ENCODE measurements at regions not wholly inside any gene's neighbourhood (a gene's known extent, or its start where the extent isn't known, plus 50 kb on each side); places are given as distances from the start of the nearest gene placed in this dataset.

GRCh38 chrX:114134465-114134864, 449.4 kb upstream of the HTR2C start:
- Histone ChIP-seq H3K4me1 (no peaks in the 10 kb centered on the region), H3K9me3 (no peaks in the 10 kb centered on the region), H3K4me3 (no peak overlapping the region), H3K27ac (no peak overlapping the region), H3K36me3 (no peaks in the 10 kb centered on the region), H3K27me3 (peaks cover 0 to 12% of the 10 kb centered on the region in 2 donors)
- 41 to 71% methylated on average over 1 of the region's 1 CpG for WGBS, 2 donors
- DNase-seq (ENCODE audit: low spot score in 2 of 2): no peak
- TF ChIP-seq POLR2A (IDR thresholded peaks at IDR 0.05) (no peak), CTCF (IDR thresholded peaks at IDR 0.05) (no peak), EP300 (IDR thresholded peaks at IDR 0.05) (no peak)

GRCh38 chrX:114127411-114128025, 456.4 kb upstream of the HTR2C start:
- 71 to 80% methylated on average over 10 to 13 of the region's 13 CpGs for WGBS, 2 donors

GRCh38 chrX:114127005-114127404, 456.9 kb upstream of the HTR2C start:
- no peak for DNase-seq (ENCODE audit: low spot score in 2 of 2)
- TF ChIP-seq EP300 (IDR thresholded peaks at IDR 0.05) (no peak), POLR2A (IDR thresholded peaks at IDR 0.05) (no peak), CTCF (IDR thresholded peaks at IDR 0.05) (no peak)
- 85% methylated on average over 5 of the region's 5 CpGs; no CpG with 5 or more reads in 1 of the 2 donors for WGBS, 2 donors

More at GRCh38 chrX:114127411-114128025, 456.4 kb upstream of the HTR2C start:
- H3K27me3 ChIP-seq: peaks cover 0 to 10% of the 10 kb centered on the region in 2 donors
- no peak overlapping the region for H3K4me3 ChIP-seq
- no peaks in the 10 kb centered on the region for H3K36me3 ChIP-seq
- TF ChIP-seq CTCF (IDR thresholded peaks at IDR 0.05): no peak
- no peak for TF ChIP-seq POLR2A (IDR thresholded peaks at IDR 0.05)
- no peak for TF ChIP-seq EP300 (IDR thresholded peaks at IDR 0.05)
- H3K4me1 ChIP-seq: no peaks in the 10 kb centered on the region
- no peak for DNase-seq (ENCODE audit: low spot score in 2 of 2)
- no peaks in the 10 kb centered on the region for H3K9me3 ChIP-seq
- no peak overlapping the region for H3K27ac ChIP-seq

GRCh38 chrX:114101081-114101480, 482.8 kb upstream of the HTR2C start:
- Histone ChIP-seq H3K4me3 (no peak overlapping the region), H3K36me3 (no peaks in the 10 kb centered on the region), H3K9me3 (no peaks in the 10 kb centered on the region), H3K27me3 (peaks cover 0 to 5% of the 10 kb centered on the region in 2 donors), H3K4me1 (no peaks in the 10 kb centered on the region), H3K27ac (no peak overlapping the region)
- no peak for DNase-seq (ENCODE audit: low spot score in 2 of 2)
- WGBS, 2 donors: 60 to 72% methylated on average over 3 of the region's 3 CpGs
- TF ChIP-seq EP300 (IDR thresholded peaks at IDR 0.05) (no peak), POLR2A (IDR thresholded peaks at IDR 0.05) (no peak), CTCF (IDR thresholded peaks at IDR 0.05) (no peak)

More at GRCh38 chrX:114127005-114127404, 456.9 kb upstream of the HTR2C start:
- no peaks in the 10 kb centered on the region for H3K4me1 ChIP-seq
- peaks cover 0 to 6% of the 10 kb centered on the region in 2 donors for H3K27me3 ChIP-seq
- no peak overlapping the region for H3K27ac ChIP-seq
- H3K9me3 ChIP-seq: no peaks in the 10 kb centered on the region
- H3K4me3 ChIP-seq: no peak overlapping the region
- H3K36me3 ChIP-seq: no peaks in the 10 kb centered on the region

- no peak for DNase-seq (ENCODE audit: low spot score in 2 of 2)
- Histone ChIP-seq H3K9me3 (no peaks in the 10 kb centered on the region), H3K4me1 (no peaks in the 10 kb centered on the region), H3K36me3 (no peaks in the 10 kb centered on the region), H3K27ac (no peak overlapping the region), H3K27me3 (peaks cover 0 to 6% of the 10 kb centered on the region in 2 donors), H3K4me3 (no peak overlapping the region)
- WGBS, 2 donors: 66 to 90% methylated on average over 2 of the region's 2 CpGs
- TF ChIP-seq EP300 (IDR thresholded peaks at IDR 0.05): no peak
- TF ChIP-seq CTCF (IDR thresholded peaks at IDR 0.05): no peak
- no peak for TF ChIP-seq POLR2A (IDR thresholded peaks at IDR 0.05)
Observed at GRCh38 chrX:114097866-114098265, 486.0 kb upstream of the HTR2C start.

Measured in tibial nerve (tissue), 4 donors.